ENCODE measurements at regions not wholly inside any gene's neighbourhood (a gene's known extent, or its start where the extent isn't known, plus 50 kb on each side); places are given as distances from the start of the nearest gene placed in this dataset.

DNA sequence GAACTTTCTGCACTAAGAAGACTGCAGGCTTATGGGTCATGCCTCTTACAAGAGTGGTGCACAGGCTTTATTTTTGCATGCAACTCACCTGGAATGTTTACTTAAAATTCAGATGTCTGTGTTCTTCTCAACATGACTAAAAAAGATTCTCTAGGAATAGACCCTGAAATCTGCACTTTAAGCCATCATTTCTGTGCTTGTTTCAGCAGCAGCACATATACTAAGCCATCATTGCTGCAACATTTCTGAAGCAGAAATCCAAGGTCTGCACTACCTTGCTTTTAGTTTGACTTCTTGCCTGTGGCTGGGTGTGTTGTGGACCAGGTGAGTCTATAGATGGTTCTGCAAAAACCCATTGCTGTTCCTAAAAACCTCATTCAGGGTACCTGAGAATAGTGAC, 156.8 kb downstream of the CEP120 start:
- no peaks in the 10 kb centered on the region for H3K27me3 ChIP-seq (ENCODE audit: insufficient read depth, poor library complexity, severe bottlenecking)
- ATAC-seq (ENCODE audit: low read depth), result no peak

DNA sequence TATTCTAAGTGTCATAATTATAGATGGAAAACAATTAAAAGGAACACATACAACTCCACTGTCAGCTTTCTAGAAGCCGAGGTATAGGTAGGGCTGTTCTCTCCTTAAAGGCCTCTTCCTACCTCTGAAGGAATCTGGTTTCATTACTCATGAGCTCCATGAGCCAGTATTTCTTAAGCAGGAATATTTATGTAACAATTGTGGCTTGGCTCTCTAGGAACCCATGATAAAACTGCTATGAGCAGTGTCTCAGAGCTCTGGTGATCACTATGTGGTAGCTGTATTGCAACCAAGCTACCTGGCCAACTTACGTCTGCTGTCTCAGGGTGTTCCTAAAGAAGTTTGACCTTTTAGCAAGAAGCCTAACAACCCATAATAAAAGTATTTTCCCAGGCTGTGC, 157.7 kb downstream of the CEP120 start:
- H3K27me3 ChIP-seq (ENCODE audit: insufficient read depth, poor library complexity, severe bottlenecking), result peaks cover 3% of the 10 kb centered on the region
- no peak overlapping the region for H3K4me3 ChIP-seq (ENCODE audit: severe bottlenecking)
- H3K9me3 ChIP-seq (ENCODE audit: severe bottlenecking), result no peaks in the 10 kb centered on the region
- H3K4me1 ChIP-seq (ENCODE audit: insufficient read depth, poor library complexity, severe bottlenecking), result no peaks in the 10 kb centered on the region
- H3K27ac ChIP-seq (ENCODE audit: poor library complexity, severe bottlenecking), result no peak overlapping the region
- TF ChIP-seq, protein P1, sequence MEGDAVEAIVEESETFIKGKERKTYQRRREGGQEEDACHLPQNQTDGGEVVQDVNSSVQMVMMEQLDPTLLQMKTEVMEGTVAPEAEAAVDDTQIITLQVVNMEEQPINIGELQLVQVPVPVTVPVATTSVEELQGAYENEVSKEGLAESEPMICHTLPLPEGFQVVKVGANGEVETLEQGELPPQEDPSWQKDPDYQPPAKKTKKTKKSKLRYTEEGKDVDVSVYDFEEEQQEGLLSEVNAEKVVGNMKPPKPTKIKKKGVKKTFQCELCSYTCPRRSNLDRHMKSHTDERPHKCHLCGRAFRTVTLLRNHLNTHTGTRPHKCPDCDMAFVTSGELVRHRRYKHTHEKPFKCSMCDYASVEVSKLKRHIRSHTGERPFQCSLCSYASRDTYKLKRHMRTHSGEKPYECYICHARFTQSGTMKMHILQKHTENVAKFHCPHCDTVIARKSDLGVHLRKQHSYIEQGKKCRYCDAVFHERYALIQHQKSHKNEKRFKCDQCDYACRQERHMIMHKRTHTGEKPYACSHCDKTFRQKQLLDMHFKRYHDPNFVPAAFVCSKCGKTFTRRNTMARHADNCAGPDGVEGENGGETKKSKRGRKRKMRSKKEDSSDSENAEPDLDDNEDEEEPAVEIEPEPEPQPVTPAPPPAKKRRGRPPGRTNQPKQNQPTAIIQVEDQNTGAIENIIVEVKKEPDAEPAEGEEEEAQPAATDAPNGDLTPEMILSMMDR (IDR thresholded peaks at IDR 0.05; ENCODE audit: poor library complexity, severe bottlenecking), result no peak
- DNase-seq (ENCODE audit: low spot score) (no peak), ATAC-seq (ENCODE audit: low read depth) (no peak)
- H3K36me3 ChIP-seq (ENCODE audit: low read depth), result no peaks in the 10 kb centered on the region

More for the DNA sequence above, 156.8 kb downstream of the CEP120 start:
- Histone ChIP-seq H3K9me3 (ENCODE audit: severe bottlenecking) (no peaks in the 10 kb centered on the region), H3K4me1 (ENCODE audit: insufficient read depth, poor library complexity, severe bottlenecking) (no peaks in the 10 kb centered on the region), H3K27ac (ENCODE audit: poor library complexity, severe bottlenecking) (no peak overlapping the region), H3K36me3 (ENCODE audit: low read depth) (no peaks in the 10 kb centered on the region), H3K4me3 (ENCODE audit: severe bottlenecking) (no peak overlapping the region)
- TF ChIP-seq, protein P1 (IDR thresholded peaks at IDR 0.05; ENCODE audit: poor library complexity, severe bottlenecking), result no peak
- DNase-seq (ENCODE audit: low spot score), result no peak

DNA sequence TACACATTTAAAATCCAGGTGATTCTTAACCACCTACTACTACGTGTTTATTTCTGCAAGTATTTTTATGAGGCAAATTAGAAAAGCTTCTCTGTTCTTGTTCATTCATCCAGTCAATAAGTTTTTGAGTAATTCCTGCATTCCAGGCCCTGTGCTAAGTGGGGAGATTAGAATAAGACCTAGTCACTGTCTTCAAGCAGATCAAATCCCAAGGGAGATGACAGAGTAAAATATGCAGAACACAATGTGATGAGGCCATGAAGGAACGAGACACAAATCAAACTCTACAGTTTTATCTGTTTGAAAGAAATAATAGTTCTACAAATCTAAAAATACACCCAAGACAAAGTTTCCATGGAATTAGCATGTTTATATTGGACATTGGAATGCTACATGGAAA, 158.8 kb downstream of the CEP120 start:
- Histone ChIP-seq H3K4me3 (ENCODE audit: severe bottlenecking) (no peak overlapping the region), H3K27ac (ENCODE audit: poor library complexity, severe bottlenecking) (no peak overlapping the region), H3K9me3 (ENCODE audit: severe bottlenecking) (no peaks in the 10 kb centered on the region), H3K27me3 (ENCODE audit: insufficient read depth, poor library complexity, severe bottlenecking) (peaks cover 7% of the 10 kb centered on the region), H3K36me3 (ENCODE audit: low read depth) (no peaks in the 10 kb centered on the region), H3K4me1 (ENCODE audit: insufficient read depth, poor library complexity, severe bottlenecking) (no peaks in the 10 kb centered on the region)
- TF ChIP-seq, protein P1 (IDR thresholded peaks at IDR 0.05; ENCODE audit: poor library complexity, severe bottlenecking), result no peak
- ATAC-seq (ENCODE audit: low read depth), result no peak
- DNase-seq (ENCODE audit: low spot score), result no peak

DNA sequence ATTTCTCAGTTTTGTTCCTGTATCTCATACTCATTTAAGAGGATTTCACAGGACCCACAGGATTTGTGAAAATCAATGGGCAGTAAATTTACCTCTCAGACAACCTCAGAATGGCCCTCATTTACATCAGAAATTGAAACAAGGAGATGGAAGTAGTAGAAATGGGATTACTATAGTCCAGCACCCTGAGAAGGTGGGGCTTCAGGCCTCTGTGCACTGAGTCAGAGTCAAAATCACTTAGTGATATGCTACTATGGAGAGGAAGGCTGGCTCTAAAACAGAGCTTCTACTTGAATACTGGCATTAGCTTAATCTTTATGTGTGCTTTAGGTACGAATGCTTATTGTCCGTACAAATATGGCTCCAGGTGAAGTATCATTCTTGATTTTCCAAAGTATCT, 159.3 kb downstream of the CEP120 start:
- Histone ChIP-seq H3K36me3 (ENCODE audit: low read depth) (no peaks in the 10 kb centered on the region), H3K9me3 (ENCODE audit: severe bottlenecking) (no peaks in the 10 kb centered on the region), H3K4me1 (ENCODE audit: insufficient read depth, poor library complexity, severe bottlenecking) (no peaks in the 10 kb centered on the region), H3K4me3 (ENCODE audit: severe bottlenecking) (no peak overlapping the region), H3K27me3 (ENCODE audit: insufficient read depth, poor library complexity, severe bottlenecking) (peaks cover 7% of the 10 kb centered on the region), H3K27ac (ENCODE audit: poor library complexity, severe bottlenecking) (no peak overlapping the region)
- no peak for ATAC-seq (ENCODE audit: low read depth)
- DNase-seq (ENCODE audit: low spot score), result no peak
- TF ChIP-seq, protein P1 (IDR thresholded peaks at IDR 0.05; ENCODE audit: poor library complexity, severe bottlenecking), result no peak

DNA sequence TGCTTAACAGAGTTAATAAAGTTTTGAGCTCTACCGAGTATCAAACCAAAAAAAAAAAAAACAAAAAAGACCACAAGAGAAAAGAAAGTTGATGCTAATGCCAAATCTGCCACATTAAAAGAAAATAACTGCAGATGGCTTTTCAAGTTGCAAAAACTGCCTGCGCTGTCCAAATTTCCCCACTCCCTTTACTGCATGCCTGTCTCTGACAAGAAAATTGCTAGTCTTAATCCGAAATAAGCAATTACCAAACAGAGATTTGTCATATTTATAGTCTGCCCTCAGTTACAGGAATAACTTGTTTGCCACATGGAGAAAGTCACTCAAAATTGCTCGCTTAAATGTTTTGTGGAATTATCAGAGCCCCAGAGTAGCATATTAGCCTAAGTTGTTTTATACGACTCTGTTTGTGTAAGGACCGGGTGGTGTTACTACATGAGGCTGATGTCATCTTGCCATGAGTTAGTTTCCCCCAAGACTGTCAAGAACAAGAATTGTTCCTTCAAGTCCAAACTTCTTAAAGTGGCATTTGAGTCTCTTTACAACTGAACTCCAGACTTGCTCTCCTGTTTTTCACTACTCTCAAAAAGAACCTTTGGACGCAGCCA, 160.9 kb downstream of the CEP120 start:
- H3K27ac ChIP-seq (ENCODE audit: poor library complexity, severe bottlenecking), result no peak overlapping the region
- no peak for DNase-seq (ENCODE audit: low spot score)
- ATAC-seq (ENCODE audit: low read depth), result no peak
- TF ChIP-seq, protein P1 (IDR thresholded peaks at IDR 0.05; ENCODE audit: poor library complexity, severe bottlenecking), result no peak
- H3K36me3 ChIP-seq (ENCODE audit: low read depth), result no peaks in the 10 kb centered on the region
- H3K27me3 ChIP-seq (ENCODE audit: insufficient read depth, poor library complexity, severe bottlenecking), result peaks cover 7% of the 10 kb centered on the region
- no peaks in the 10 kb centered on the region for H3K9me3 ChIP-seq (ENCODE audit: severe bottlenecking)
- H3K4me3 ChIP-seq (ENCODE audit: severe bottlenecking), result no peak overlapping the region
- H3K4me1 ChIP-seq (ENCODE audit: insufficient read depth, poor library complexity, severe bottlenecking), result no peaks in the 10 kb centered on the region

Data from RWPE2 (cell line).